HCT116 (cell line): ENCODE measurements at regions not wholly inside any gene's neighbourhood (a gene's known extent, or its start where the extent isn't known, plus 50 kb on each side); places are given as distances from the start of the nearest gene placed in this dataset.

ENCODE experiments used
- ATAC-seq: fragments of 200-7000 bp; cut with Tn5 transposase; 2 replicates; pipeline ENCODE4 v1.9.1; 2020; ENCODE audit warnings: mild to moderate bottlenecking, moderate library complexity
- BruUV-seq: library from RNA; stranded (reverse); fragments of 400-500 nt; replicated peaks from 2 replicates; lab custom pipeline; 2021; lab: Mats Ljungman, UMichigan
- CTCF ChIA-PET: fragments of 300-600 bp; sonication (Branson Sonifier 250); formaldehyde crosslinking; loops from one replicate; lab custom pipeline; 2021; ENCODE audit warnings: antibody characterized with exemption; lab: Charles Lee
- POLR2A ChIA-PET: fragments of 300-600, 350-600 bp; sonication (Branson Sonifier 250); formaldehyde crosslinking; loops from one replicate; lab custom pipeline; 2021; ENCODE audit warnings: antibody characterized with exemption; lab: Charles Lee
- RAD21 ChIA-PET, 2 experiments: fragments of 300-600 bp; sonication (Branson Sonifier 250); formaldehyde crosslinking; loops; one replicate each; lab custom pipeline; 2023; ENCODE audit warnings: low total read pairs in 2 of 2; ENCODE audit not compliant: uncharacterized antibody in 2 of 2, unreplicated experiment in 2 of 2, low non-redundant PET in 1 of 2; lab: Charles Lee
- DNase-seq: peaks from one replicate; pipeline ENCODE4 v3.0.0-alpha.2; 2010; ENCODE audit warnings: low read depth, low spot score
- H2AFZ ChIP-seq: fragments of 200-600 bp; shearing (Covaris generic), sonication (generic); 2 replicates; pipeline ENCODE4 v1.6.1; 2017; ENCODE audit warnings: low read depth, mixed run types, mixed read lengths, antibody characterized with exemption, low read length; ENCODE audit not compliant: poor library complexity, severe bottlenecking
- H3K27ac ChIP-seq: 2 replicates; pipeline ENCODE4 v1.5.1; 2012; ENCODE audit warnings: low read depth, low read length
- H3K27me3 ChIP-seq: fragments of 200-600 bp; sonication (generic); 2 replicates; pipeline ENCODE4 v1.6.1; 2016; ENCODE audit warnings: mixed run types, low read length, mixed read lengths; ENCODE audit not compliant: insufficient read depth
- H3K36me3 ChIP-seq, 2 experiments: fragments of 200-500 bp in 1 of 2; fragments of 200-600 bp in 1 of 2; sonication (Bioruptor generic) in 1 of 2; sonication (generic) in 1 of 2; 2 replicates each; pipeline versions ENCODE4 v1.5.1 to v1.6.1; 2014 to 2016; ENCODE audit warnings: low read length in 2 of 2, inconsistent platforms in 1 of 2, mixed read lengths in 1 of 2, mixed run types in 1 of 2; ENCODE audit not compliant: insufficient read depth in 2 of 2, control insufficient read depth in 1 of 2
- H3K4me1 ChIP-seq, 2 experiments: fragments of 200-600 bp in 1 of 2; sonication (generic) in 1 of 2; 2 replicates each; pipeline versions ENCODE4 v1.5.1 to v1.6.1; 2012 to 2017; ENCODE audit warnings: low read length in 2 of 2, inconsistent platforms in 1 of 2, mild to moderate bottlenecking in 1 of 2, mixed read lengths in 1 of 2, mixed run types in 1 of 2, moderate library complexity in 1 of 2; ENCODE audit not compliant: insufficient read depth in 2 of 2, control insufficient read depth in 1 of 2
- H3K4me2 ChIP-seq: fragments of 200-600 bp; sonication (generic); 2 replicates; pipeline ENCODE4 v1.6.1; 2017; ENCODE audit warnings: mixed run types, low read length, mixed read lengths
- H3K4me3 ChIP-seq, 2 experiments: fragments of 200-600 bp in 1 of 2; sonication (generic) in 1 of 2; replicated peaks in 1 of 2; 2 replicates each; pipeline ENCODE4 v1.5.1; 2011 to 2016; ENCODE audit warnings: low read length in 2 of 2, control low read depth in 1 of 2, low read depth in 1 of 2, mild to moderate bottlenecking in 1 of 2, mixed read lengths in 1 of 2, mixed run types in 1 of 2
- H3K79me2 ChIP-seq: fragments of 200-600 bp; sonication (generic); 2 replicates; pipeline ENCODE4 v1.6.1; 2017; ENCODE audit warnings: mild to moderate bottlenecking, mixed run types, low read length, moderate library complexity, mixed read lengths; ENCODE audit not compliant: insufficient read depth
- H3K9ac ChIP-seq: fragments of 200-600 bp; sonication (generic); 2 replicates; pipeline ENCODE4 v1.6.1; 2016; ENCODE audit warnings: low read length, mixed read lengths
- H3K9me2 ChIP-seq: fragments of 200-600 bp; sonication (generic), shearing (Covaris generic); 2 replicates; pipeline ENCODE4 v1.6.1; 2017; ENCODE audit warnings: mixed run types, mild to moderate bottlenecking, moderate library complexity; ENCODE audit not compliant: insufficient read depth
- H3K9me3 ChIP-seq, 2 experiments: fragments of 200-500 bp in 1 of 2; fragments of 200-600 bp in 1 of 2; sonication (Bioruptor generic) in 1 of 2; sonication (generic) in 1 of 2; 2 replicates each; pipeline ENCODE4 v1.6.1; 2014 to 2017; ENCODE audit warnings: low read length in 2 of 2, mixed read lengths in 2 of 2, inconsistent platforms in 1 of 2, low read depth in 1 of 2, mild to moderate bottlenecking in 1 of 2, mixed run types in 1 of 2, moderate library complexity in 1 of 2; ENCODE audit not compliant: control insufficient read depth in 1 of 2, insufficient read depth in 1 of 2
- H4K20me1 ChIP-seq: fragments of 200-600 bp; sonication (generic), shearing (Covaris generic); 2 replicates; pipeline ENCODE4 v1.6.1; 2017; ENCODE audit warnings: mixed run types, mild to moderate bottlenecking, moderate library complexity; ENCODE audit not compliant: insufficient read depth
- ATF3 ChIP-seq: IDR thresholded peaks from 2 replicates; pipeline ENCODE4 v1.6.1; 2012
- CBX3 ChIP-seq: IDR thresholded peaks from 2 replicates; pipeline ENCODE4 v1.6.1; 2012; ENCODE audit warnings: low read depth
- CEBPB ChIP-seq: IDR thresholded peaks from 2 replicates; pipeline ENCODE4 v1.6.1; 2012; ENCODE audit warnings: low read depth
- ELF1 ChIP-seq: IDR thresholded peaks from 2 replicates; pipeline ENCODE4 v1.6.1; 2012; ENCODE audit warnings: low read depth, borderline replicate concordance
- EZH2 ChIP-seq: fragments of 200-600 bp; sonication (generic); IDR thresholded peaks from 2 replicates; pipeline ENCODE4 v1.6.1; 2017; ENCODE audit warnings: antibody characterized with exemption, mixed run types
- MAX ChIP-seq: IDR thresholded peaks from 2 replicates; pipeline ENCODE4 v1.6.1; 2012
- POLR2A ChIP-seq: IDR thresholded peaks from 2 replicates; pipeline ENCODE4 v1.7.0; 2011; ENCODE audit warnings: borderline replicate concordance; ENCODE audit not compliant: insufficient read depth, insufficient read length; ENCODE audit errors: extremely low read depth
- POLR2AphosphoS5 ChIP-seq: IDR thresholded peaks from 2 replicates; pipeline ENCODE4 v1.6.1; 2011; ENCODE audit warnings: mild to moderate bottlenecking, low read depth, low read length, moderate library complexity
- RAD21 ChIP-seq: IDR thresholded peaks from 2 replicates; pipeline ENCODE4 v1.6.1; 2012; ENCODE audit warnings: low read depth, mild to moderate bottlenecking
- REST ChIP-seq: IDR thresholded peaks from 2 replicates; pipeline ENCODE4 v1.6.1; 2012; ENCODE audit warnings: low read depth
- SP1 ChIP-seq: IDR thresholded peaks from 2 replicates; pipeline ENCODE4 v1.6.1; 2012; ENCODE audit warnings: low read depth
- TCF7L2 ChIP-seq: IDR thresholded peaks from 2 replicates; pipeline ENCODE4 v1.7.0; 2011; ENCODE audit warnings: borderline replicate concordance, inconsistent platforms; ENCODE audit not compliant: insufficient read depth, insufficient read length; ENCODE audit errors: extremely low read depth
- YY1 ChIP-seq: IDR thresholded peaks from 2 replicates; pipeline ENCODE4 v1.6.1; 2011; ENCODE audit warnings: low read length, low read depth, moderate library complexity, mild to moderate bottlenecking; ENCODE audit not compliant: insufficient replicate concordance; ENCODE audit errors: extremely low read depth
- ZNF274 ChIP-seq: fragments of 200-500 bp; sonication (Bioruptor generic); IDR thresholded peaks from 2 replicates; pipeline ENCODE4 v1.6.1; 2014; ENCODE audit warnings: mild to moderate bottlenecking, low read depth, low read length, inconsistent platforms
- intact Hi-C: fragments of 100-400 bp; cut with micrococcal nuclease; formaldehyde crosslinking; loops from 2 replicates; pipeline ENCODE4 v1.10.0; 2022

DNA sequence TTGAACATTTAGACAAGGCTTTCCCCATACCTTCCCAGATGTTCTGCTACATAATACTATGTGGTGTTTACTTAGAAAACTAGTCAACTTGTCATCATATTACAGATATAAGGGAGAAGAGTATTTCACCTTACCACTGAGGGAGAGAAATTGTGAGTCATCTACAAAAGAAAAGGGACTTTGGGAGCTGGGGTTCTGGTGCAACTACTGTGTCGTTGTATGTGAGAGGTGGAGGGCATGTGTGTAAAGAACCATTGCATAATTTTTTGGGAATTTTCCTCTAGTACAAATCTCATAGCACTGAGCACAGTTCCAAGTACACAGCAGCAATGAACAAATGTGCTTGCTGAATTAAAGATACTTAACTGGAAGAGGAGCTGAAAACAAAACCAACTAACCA, 665.6 kb downstream of the DHX35 start:
- Histone ChIP-seq H3K4me2 (no peak overlapping the region), H3K79me2 (no peaks in the 10 kb centered on the region), H2AFZ (no peak overlapping the region), H3K27ac (no peak overlapping the region), H3K9ac (no peak overlapping the region), H3K4me3 (no peak overlapping the region), H3K4me1 (no peaks in the 10 kb centered on the region)
- no peak for DNase-seq
- no TSS peak for BruUV-seq
- POLR2A ChIA-PET = no interaction called here
- ATAC-seq = no peak
- intact Hi-C loops = no loop called here
- TF ChIP-seq TCF7L2 (no peak), REST (no peak), YY1 (no peak), ELF1 (no peak), ZNF274 (no peak), SP1 (no peak), CEBPB (no peak), ATF3 (no peak), CBX3 (no peak), POLR2A (no peak), RAD21 (no peak), EZH2 (no peak), POLR2AphosphoS5 (no peak), MAX (no peak)
- TF ChIP-seq, all 23 proteins: peak for 0
- Histone ChIP-seq H3K9me2 (no peaks in the 10 kb centered on the region), H3K36me3 (no peaks in the 10 kb centered on the region), H4K20me1 (no peaks in the 10 kb centered on the region), H3K27me3 (no peaks in the 10 kb centered on the region), H3K9me3 (peaks cover 0 to 19% of the 10 kb centered on the region in 2 experiments; a peak in 2 of 4 replicates)
- CTCF ChIA-PET = no interaction called here
- RAD21 ChIA-PET = no interaction called here
